ENCODE measurements at regions not wholly inside any gene's neighbourhood (a gene's known extent, or its start where the extent isn't known, plus 50 kb on each side); places are given as distances from the start of the nearest gene placed in this dataset.

- H3K27ac ChIP-seq: no peak overlapping the region
- TF ChIP-seq, protein P1, sequence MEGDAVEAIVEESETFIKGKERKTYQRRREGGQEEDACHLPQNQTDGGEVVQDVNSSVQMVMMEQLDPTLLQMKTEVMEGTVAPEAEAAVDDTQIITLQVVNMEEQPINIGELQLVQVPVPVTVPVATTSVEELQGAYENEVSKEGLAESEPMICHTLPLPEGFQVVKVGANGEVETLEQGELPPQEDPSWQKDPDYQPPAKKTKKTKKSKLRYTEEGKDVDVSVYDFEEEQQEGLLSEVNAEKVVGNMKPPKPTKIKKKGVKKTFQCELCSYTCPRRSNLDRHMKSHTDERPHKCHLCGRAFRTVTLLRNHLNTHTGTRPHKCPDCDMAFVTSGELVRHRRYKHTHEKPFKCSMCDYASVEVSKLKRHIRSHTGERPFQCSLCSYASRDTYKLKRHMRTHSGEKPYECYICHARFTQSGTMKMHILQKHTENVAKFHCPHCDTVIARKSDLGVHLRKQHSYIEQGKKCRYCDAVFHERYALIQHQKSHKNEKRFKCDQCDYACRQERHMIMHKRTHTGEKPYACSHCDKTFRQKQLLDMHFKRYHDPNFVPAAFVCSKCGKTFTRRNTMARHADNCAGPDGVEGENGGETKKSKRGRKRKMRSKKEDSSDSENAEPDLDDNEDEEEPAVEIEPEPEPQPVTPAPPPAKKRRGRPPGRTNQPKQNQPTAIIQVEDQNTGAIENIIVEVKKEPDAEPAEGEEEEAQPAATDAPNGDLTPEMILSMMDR (IDR thresholded peaks at IDR 0.05): peak; percentile 22; the same call in 1 of the 2 replicates
- no peak for TF ChIP-seq ZFX (IDR thresholded peaks at IDR 0.05; ENCODE audit: borderline replicate concordance)
These were observed 1077.6 kb downstream of the FAM133A start for GRCh38 chrX:94751611-94752010.

- no peak for TF ChIP-seq ZFX (IDR thresholded peaks at IDR 0.05; ENCODE audit: borderline replicate concordance)
- TF ChIP-seq, protein P1 (IDR thresholded peaks at IDR 0.05): no peak
- H3K27ac ChIP-seq: no peak overlapping the region
These were observed 1078.6 kb downstream of the FAM133A start for GRCh38 chrX:94752434-94753169.

DNA sequence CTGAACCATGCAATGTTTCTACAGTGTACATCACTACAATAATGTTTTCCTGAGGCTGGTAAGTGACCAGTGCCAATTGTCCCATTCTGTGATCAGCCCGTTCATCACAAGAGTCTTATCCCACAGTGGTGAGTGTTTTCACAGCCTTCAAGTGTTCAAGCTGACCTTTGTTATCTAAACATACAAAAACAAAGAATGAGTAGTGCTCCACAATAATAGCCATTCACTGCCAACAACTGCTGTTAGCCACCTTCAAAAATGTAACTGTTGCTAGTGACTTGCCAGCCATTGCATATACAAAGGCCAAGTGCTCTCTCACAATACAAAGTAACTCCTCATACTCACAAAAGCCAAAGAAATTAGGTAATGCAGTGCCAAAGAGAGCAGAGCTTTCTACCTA, 1084.1 kb downstream of the FAM133A start:
- H3K27ac ChIP-seq: no peak overlapping the region
- TF ChIP-seq ZFX (IDR thresholded peaks at IDR 0.05; ENCODE audit: borderline replicate concordance): no peak
- TF ChIP-seq, protein P1 (IDR thresholded peaks at IDR 0.05): no peak

- no peak for TF ChIP-seq ZFX (IDR thresholded peaks at IDR 0.05; ENCODE audit: borderline replicate concordance)
- TF ChIP-seq, protein P1 (IDR thresholded peaks at IDR 0.05): no peak
- H3K27ac ChIP-seq: no peak overlapping the region
These were observed 1101.6 kb downstream of the FAM133A start for GRCh38 chrX:94775640-94776039.

DNA sequence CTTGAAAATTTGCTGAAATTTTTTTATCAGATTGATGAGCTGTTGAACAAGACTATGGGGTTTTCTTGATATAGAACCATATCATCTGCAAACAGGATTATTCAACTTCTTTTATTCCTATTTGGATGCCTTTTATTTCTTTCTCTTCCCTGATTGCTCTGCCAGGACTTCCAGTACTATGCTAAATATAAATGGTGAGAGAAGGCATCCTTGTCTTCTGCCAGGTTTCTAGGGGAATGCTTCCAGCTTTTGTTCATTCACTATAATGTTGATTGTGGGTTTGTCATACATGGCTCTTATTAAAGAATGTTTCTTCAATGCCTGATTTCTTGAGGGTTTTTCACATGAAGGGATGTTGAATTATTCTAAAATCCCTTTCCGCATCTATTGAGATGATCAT, 1139.5 kb downstream of the FAM133A start:
- H3K27ac ChIP-seq: no peak overlapping the region
- no peak for TF ChIP-seq ZFX (IDR thresholded peaks at IDR 0.05; ENCODE audit: borderline replicate concordance)

- TF ChIP-seq ZFX (IDR thresholded peaks at IDR 0.05; ENCODE audit: borderline replicate concordance): no peak
- TF ChIP-seq, protein P1 (IDR thresholded peaks at IDR 0.05): no peak
- H3K27ac ChIP-seq: no peak overlapping the region
These were observed 1140.2 kb downstream of the FAM133A start for GRCh38 chrX:94814216-94814615.

DNA sequence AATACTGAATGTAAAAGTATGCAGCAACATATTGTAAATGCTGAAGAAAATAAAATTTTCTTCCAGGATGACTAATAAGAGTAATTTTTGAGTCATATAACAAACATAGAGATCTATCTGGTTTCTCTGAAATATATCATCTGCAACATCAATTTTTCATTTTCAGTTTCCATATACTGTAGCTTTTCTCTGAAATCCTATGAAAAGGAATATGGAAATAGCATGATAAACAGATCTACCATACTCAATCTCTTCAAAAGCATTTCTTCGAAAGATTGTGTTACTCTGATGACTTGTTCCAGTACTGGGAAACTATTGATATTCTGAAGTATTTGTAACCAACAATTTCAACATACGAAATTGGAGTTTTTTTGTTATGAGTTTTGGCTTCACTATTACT, 1156.7 kb downstream of the FAM133A start:
- no peak overlapping the region for H3K27ac ChIP-seq
- no peak for TF ChIP-seq ZFX (IDR thresholded peaks at IDR 0.05; ENCODE audit: borderline replicate concordance)
- TF ChIP-seq, protein P1 (IDR thresholded peaks at IDR 0.05): no peak

DNA sequence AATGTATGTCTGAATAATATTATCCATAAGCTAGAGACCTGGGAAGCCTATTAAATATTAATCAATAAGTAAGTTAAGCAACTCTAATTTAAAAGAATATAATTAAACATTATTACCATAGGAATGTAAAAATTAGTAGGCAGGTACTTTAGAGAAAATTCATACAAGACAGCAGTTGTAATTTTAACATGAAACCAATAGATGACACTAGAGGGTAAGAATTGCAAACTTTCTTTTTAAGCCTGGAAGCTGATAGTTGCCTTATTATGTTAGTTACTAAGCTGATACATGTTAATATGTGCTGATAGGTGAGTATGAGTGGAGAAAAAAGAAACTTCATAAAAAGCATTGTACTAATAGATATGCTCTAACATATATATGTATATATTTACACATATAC, 1157.4 kb downstream of the FAM133A start:
- no peak for TF ChIP-seq ZFX (IDR thresholded peaks at IDR 0.05; ENCODE audit: borderline replicate concordance)
- TF ChIP-seq, protein P1 (IDR thresholded peaks at IDR 0.05): peak; percentile 67
- H3K27ac ChIP-seq: no peak overlapping the region
